ENCODE measurements at regions not wholly inside any gene's neighbourhood (a gene's known extent, or its start where the extent isn't known, plus 50 kb on each side); places are given as distances from the start of the nearest gene placed in this dataset.

DNA sequence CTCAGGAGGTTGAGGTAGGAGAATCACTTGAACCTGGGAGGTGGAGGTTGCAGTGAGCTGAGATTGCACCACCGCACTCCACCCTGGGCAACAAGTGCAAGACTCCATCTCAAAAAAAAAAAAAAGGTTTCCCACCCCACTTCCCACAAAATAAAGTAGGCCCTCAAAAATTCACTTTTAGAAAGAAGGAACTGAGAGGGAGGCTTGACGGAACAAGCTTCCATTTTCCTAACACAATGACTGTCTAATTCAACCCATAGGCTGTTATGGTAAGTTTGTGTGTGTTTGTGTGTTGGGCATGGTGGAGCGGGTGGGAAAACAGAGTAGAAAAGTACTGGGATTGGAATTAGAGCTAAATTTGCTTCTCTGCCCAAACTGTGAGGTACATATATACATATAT, 98.4 kb upstream of the MAN1A1 start:
- H3K4me3 Mint-ChIP-seq, result no peak overlapping the region
- no peak for TF ChIP-seq CTCF (IDR thresholded peaks at IDR 0.05; ENCODE audit: unreplicated experiment in 3 of 3)
- H3K4me1 Mint-ChIP-seq, result peaks cover 12% of the 10 kb centered on the region
- no peak overlapping the region for H3K27ac Mint-ChIP-seq
- no peaks in the 10 kb centered on the region for H3K27me3 Mint-ChIP-seq (ENCODE audit: low read depth)
- no peaks in the 10 kb centered on the region for H3K36me3 Mint-ChIP-seq (ENCODE audit: low read depth)
- peaks cover 3% of the 10 kb centered on the region for H3K9me3 Mint-ChIP-seq

GRCh38 chr6:119446609-119447008, 97.0 kb upstream of the MAN1A1 start:
- H3K27ac Mint-ChIP-seq, result peak overlapping the region; percentile 9 to 53 (median 19)
- H3K36me3 Mint-ChIP-seq (ENCODE audit: low read depth), result no peaks in the 10 kb centered on the region
- peaks cover 15% of the 10 kb centered on the region for H3K4me1 Mint-ChIP-seq
- no peak overlapping the region for H3K4me3 Mint-ChIP-seq
- no peak for TF ChIP-seq CTCF (IDR thresholded peaks at IDR 0.05; ENCODE audit: unreplicated experiment in 3 of 3)
- H3K27me3 Mint-ChIP-seq (ENCODE audit: low read depth), result no peaks in the 10 kb centered on the region
- peaks cover 3% of the 10 kb centered on the region for H3K9me3 Mint-ChIP-seq

DNA sequence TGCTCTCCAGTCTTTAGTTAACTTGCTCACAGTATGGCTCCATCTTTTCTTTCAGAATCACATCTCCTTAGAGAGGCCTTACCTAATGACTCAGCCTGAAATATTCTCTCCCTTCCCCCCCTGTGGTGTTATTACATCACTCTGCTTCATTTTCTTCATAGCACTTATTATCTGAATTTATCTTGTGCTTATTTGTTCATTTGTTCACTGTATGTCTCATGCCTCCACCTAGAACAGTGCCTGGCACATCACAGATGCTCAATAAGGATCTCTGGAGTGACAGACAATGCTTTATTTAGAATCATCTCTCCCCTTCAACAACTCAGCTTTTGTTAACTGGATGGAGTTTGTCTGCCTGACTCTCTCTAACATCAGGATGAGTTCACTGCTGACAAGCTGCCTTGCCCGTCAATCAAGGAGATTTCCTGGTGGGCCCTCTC, 96.6 kb upstream of the MAN1A1 start:
- Mint-ChIP-seq H3K4me3 (no peak overlapping the region), H3K27ac (peak overlapping the region; percentile 9 to 53 (median 19)), H3K9me3 (peaks cover 3% of the 10 kb centered on the region), H3K27me3 (ENCODE audit: low read depth) (no peaks in the 10 kb centered on the region), H3K4me1 (peaks cover 15% of the 10 kb centered on the region), H3K36me3 (ENCODE audit: low read depth) (no peaks in the 10 kb centered on the region)
- TF ChIP-seq CTCF (IDR thresholded peaks at IDR 0.05; ENCODE audit: unreplicated experiment in 3 of 3), result no peak

DNA sequence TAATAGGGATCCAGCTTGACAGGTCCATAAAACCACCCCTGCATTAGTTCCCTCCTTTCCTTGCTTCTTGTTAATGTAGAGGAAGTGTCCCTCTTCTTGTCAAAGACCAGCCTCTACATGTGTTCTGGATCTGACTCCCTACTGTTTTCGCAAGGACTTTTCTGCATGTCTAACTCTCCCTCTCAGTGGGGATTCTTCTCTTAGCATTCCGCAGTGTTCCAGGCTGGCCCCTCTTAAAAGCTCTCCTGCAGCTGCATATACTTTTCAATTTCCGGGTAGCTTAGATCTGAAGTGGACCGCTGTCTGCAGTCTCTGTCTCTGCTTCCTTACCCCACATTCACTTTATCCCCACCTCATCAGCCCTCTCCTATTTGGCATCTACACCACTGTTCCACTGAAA, 96.1 kb upstream of the MAN1A1 start:
- Mint-ChIP-seq H3K27me3 (ENCODE audit: low read depth) (no peaks in the 10 kb centered on the region), H3K4me1 (peaks cover 15% of the 10 kb centered on the region), H3K36me3 (ENCODE audit: low read depth) (no peaks in the 10 kb centered on the region), H3K27ac (no peak overlapping the region), H3K9me3 (peaks cover 3% of the 10 kb centered on the region), H3K4me3 (no peak overlapping the region)
- no peak for TF ChIP-seq CTCF (IDR thresholded peaks at IDR 0.05; ENCODE audit: unreplicated experiment in 3 of 3)

DNA sequence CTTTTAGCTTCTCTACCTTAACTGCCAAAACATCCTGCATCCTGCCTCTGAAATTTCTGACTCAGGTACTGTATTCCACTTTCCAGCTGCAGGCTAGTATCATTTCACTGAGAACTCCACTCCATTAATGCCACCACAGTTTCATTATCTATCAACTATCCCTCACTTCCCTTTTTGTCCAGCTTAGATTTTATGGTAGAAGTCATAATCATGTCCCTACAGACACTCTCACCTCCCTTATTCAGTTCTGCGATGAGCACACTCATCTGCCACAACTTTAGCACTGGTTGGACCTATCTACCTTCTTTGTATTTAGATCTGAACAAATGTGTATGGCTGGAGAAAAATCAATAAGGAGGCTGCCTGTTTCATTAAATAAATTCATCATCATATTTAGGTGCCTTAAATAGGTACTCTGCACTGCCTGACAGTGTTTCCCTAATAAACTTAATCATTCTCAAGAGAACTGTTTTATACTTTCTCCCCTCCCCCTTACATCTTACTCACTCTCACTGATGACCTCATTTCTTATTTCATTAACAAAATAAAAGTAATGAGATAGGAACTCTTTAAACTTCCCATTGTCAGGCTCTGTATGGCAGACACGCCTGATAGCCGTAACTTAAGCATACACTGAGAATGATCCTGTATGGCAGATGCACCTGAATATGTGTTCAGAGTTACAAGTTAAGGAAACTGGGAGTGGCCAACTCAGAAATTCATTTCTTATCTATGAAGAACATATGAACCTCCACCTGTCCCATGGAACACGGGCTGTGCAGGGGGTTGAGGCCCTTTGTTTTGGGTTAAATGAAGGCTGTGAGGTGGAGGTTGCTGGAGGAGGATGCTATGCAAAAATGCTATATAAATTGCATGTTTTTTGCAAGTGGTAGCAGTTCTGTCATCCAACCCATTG, 95.3 kb upstream of the MAN1A1 start:
- Mint-ChIP-seq H3K9me3 (peaks cover 3% of the 10 kb centered on the region), H3K27ac (no peak overlapping the region)

More for the DNA sequence above, 95.3 kb upstream of the MAN1A1 start:
- no peak overlapping the region for H3K4me3 Mint-ChIP-seq
- H3K36me3 Mint-ChIP-seq (ENCODE audit: low read depth), result no peaks in the 10 kb centered on the region
- no peak for TF ChIP-seq CTCF (IDR thresholded peaks at IDR 0.05; ENCODE audit: unreplicated experiment in 3 of 3)
- H3K27me3 Mint-ChIP-seq (ENCODE audit: low read depth), result no peaks in the 10 kb centered on the region
- peaks cover 15% of the 10 kb centered on the region for H3K4me1 Mint-ChIP-seq
